IPS-18a (cell line): ENCODE measurements at regions not wholly inside any gene's neighbourhood (a gene's known extent, or its start where the extent isn't known, plus 50 kb on each side); places are given as distances from the start of the nearest gene placed in this dataset.

ENCODE experiments used
- H3K27ac ChIP-seq: one replicate; pipeline ENCODE4 v1.5.1; 2013; ENCODE audit warnings: low read length
- H3K27me3 ChIP-seq: one replicate; pipeline ENCODE4 v1.6.1; 2013; ENCODE audit warnings: mild to moderate bottlenecking, low read length; ENCODE audit not compliant: control insufficient read depth, insufficient read depth
- H3K36me3 ChIP-seq: one replicate; pipeline ENCODE4 v1.6.1; 2013; ENCODE audit warnings: low read depth, low read length; ENCODE audit not compliant: control insufficient read depth
- H3K4me1 ChIP-seq: one replicate; pipeline ENCODE4 v1.6.1; 2013; ENCODE audit warnings: low read depth, low read length; ENCODE audit not compliant: control insufficient read depth
- H3K4me3 ChIP-seq: one replicate; pipeline ENCODE4 v1.5.1; 2013; ENCODE audit warnings: low read length
- H3K9ac ChIP-seq: one replicate; pipeline ENCODE4 v1.6.1; 2013; ENCODE audit warnings: mild to moderate bottlenecking, low read length, moderate library complexity
- H3K9me3 ChIP-seq: one replicate; pipeline ENCODE4 v1.6.1; 2013; ENCODE audit warnings: low read depth, low read length; ENCODE audit not compliant: control insufficient read depth

- Histone ChIP-seq H3K9me3 (no peaks in the 10 kb centered on the region), H3K36me3 (no peaks in the 10 kb centered on the region), H3K4me3 (no peak overlapping the region), H3K9ac (no peak overlapping the region), H3K4me1 (no peaks in the 10 kb centered on the region), H3K27ac (no peak overlapping the region), H3K27me3 (no peaks in the 10 kb centered on the region)
Observed at GRCh38 chr12:67573566-67573965, 75.0 kb upstream of the DYRK2 start.

- Histone ChIP-seq H3K9me3 (no peaks in the 10 kb centered on the region), H3K36me3 (no peaks in the 10 kb centered on the region), H3K27me3 (no peaks in the 10 kb centered on the region), H3K4me3 (no peak overlapping the region), H3K27ac (no peak overlapping the region), H3K4me1 (no peaks in the 10 kb centered on the region), H3K9ac (no peak overlapping the region)
Observed at GRCh38 chr12:67578976-67579661, 69.4 kb upstream of the DYRK2 start.

GRCh38 chr12:67579662-67580003 is 68.9 kb upstream of the DYRK2 start:
- H3K27me3 ChIP-seq = no peaks in the 10 kb centered on the region
- no peaks in the 10 kb centered on the region for H3K4me1 ChIP-seq
- no peak overlapping the region for H3K27ac ChIP-seq
- H3K9ac ChIP-seq = no peak overlapping the region
- no peaks in the 10 kb centered on the region for H3K9me3 ChIP-seq
- no peaks in the 10 kb centered on the region for H3K36me3 ChIP-seq
- H3K4me3 ChIP-seq = no peak overlapping the region

- Histone ChIP-seq H3K9ac (no peak overlapping the region), H3K4me3 (no peak overlapping the region), H3K27ac (no peak overlapping the region), H3K36me3 (no peaks in the 10 kb centered on the region), H3K27me3 (no peaks in the 10 kb centered on the region), H3K4me1 (no peaks in the 10 kb centered on the region), H3K9me3 (no peaks in the 10 kb centered on the region)
Observed at GRCh38 chr12:67582238-67582834, 66.2 kb upstream of the DYRK2 start.

GRCh38 chr12:67582844-67583243 is 65.7 kb upstream of the DYRK2 start:
- no peak overlapping the region for H3K4me3 ChIP-seq
- H3K9me3 ChIP-seq = no peaks in the 10 kb centered on the region
- no peaks in the 10 kb centered on the region for H3K36me3 ChIP-seq
- H3K9ac ChIP-seq = no peak overlapping the region
- no peaks in the 10 kb centered on the region for H3K4me1 ChIP-seq
- no peaks in the 10 kb centered on the region for H3K27me3 ChIP-seq
- H3K27ac ChIP-seq = no peak overlapping the region

- Histone ChIP-seq H3K27ac (no peak overlapping the region), H3K9me3 (no peaks in the 10 kb centered on the region), H3K27me3 (no peaks in the 10 kb centered on the region), H3K9ac (no peak overlapping the region), H3K4me1 (no peaks in the 10 kb centered on the region), H3K36me3 (no peaks in the 10 kb centered on the region), H3K4me3 (no peak overlapping the region)
Observed at GRCh38 chr12:67586951-67587350, 61.6 kb upstream of the DYRK2 start.

GRCh38 chr12:67589078-67589477 is 59.5 kb upstream of the DYRK2 start:
- Histone ChIP-seq H3K27ac (no peak overlapping the region), H3K9me3 (no peaks in the 10 kb centered on the region), H3K9ac (no peak overlapping the region), H3K4me1 (peaks cover 3% of the 10 kb centered on the region), H3K36me3 (no peaks in the 10 kb centered on the region), H3K27me3 (no peaks in the 10 kb centered on the region), H3K4me3 (no peak overlapping the region)

- no peak overlapping the region for H3K4me3 ChIP-seq
- H3K27me3 ChIP-seq = no peaks in the 10 kb centered on the region
- H3K27ac ChIP-seq = no peak overlapping the region
- no peaks in the 10 kb centered on the region for H3K36me3 ChIP-seq
- peaks cover 3% of the 10 kb centered on the region for H3K4me1 ChIP-seq
- no peaks in the 10 kb centered on the region for H3K9me3 ChIP-seq
- no peak overlapping the region for H3K9ac ChIP-seq
Observed at GRCh38 chr12:67590149-67590790, 58.3 kb upstream of the DYRK2 start.

GRCh38 chr12:67592228-67593011 is 56.1 kb upstream of the DYRK2 start:
- Histone ChIP-seq H3K4me3 (no peak overlapping the region), H3K36me3 (no peaks in the 10 kb centered on the region), H3K4me1 (peaks cover 3% of the 10 kb centered on the region), H3K9ac (no peak overlapping the region), H3K27me3 (no peaks in the 10 kb centered on the region), H3K27ac (no peak overlapping the region), H3K9me3 (no peaks in the 10 kb centered on the region)

GRCh38 chr12:67593041-67593440 is 55.5 kb upstream of the DYRK2 start:
- Histone ChIP-seq H3K27ac (no peak overlapping the region), H3K27me3 (no peaks in the 10 kb centered on the region), H3K9ac (no peak overlapping the region), H3K36me3 (no peaks in the 10 kb centered on the region), H3K4me3 (no peak overlapping the region), H3K4me1 (peaks cover 3% of the 10 kb centered on the region), H3K9me3 (no peaks in the 10 kb centered on the region)

GRCh38 chr12:67593461-67594330 is 54.8 kb upstream of the DYRK2 start:
- no peak overlapping the region for H3K27ac ChIP-seq
- H3K4me3 ChIP-seq = no peak overlapping the region
- no peaks in the 10 kb centered on the region for H3K27me3 ChIP-seq
- H3K4me1 ChIP-seq = peaks cover 3% of the 10 kb centered on the region
- no peak overlapping the region for H3K9ac ChIP-seq
- no peaks in the 10 kb centered on the region for H3K9me3 ChIP-seq
- no peaks in the 10 kb centered on the region for H3K36me3 ChIP-seq
